ENCODE measurements at regions not wholly inside any gene's neighbourhood (a gene's known extent, or its start where the extent isn't known, plus 50 kb on each side); places are given as distances from the start of the nearest gene placed in this dataset.
"Not testable (repeated sequence)": the region's sequence is repeated elsewhere in the genome, so short reads cannot be mapped to it uniquely, and the experiment has no call there.

- Histone ChIP-seq H3K36me3 (ENCODE audit: control insufficient read depth in 3 of 3, insufficient read depth in 2 of 3, low read depth in 1 of 3, low read length in 3 of 3) (no peaks in the 10 kb centered on the region), H3K9me3 (ENCODE audit: control insufficient read depth in 2 of 2, insufficient read depth in 1 of 2, low read depth in 1 of 2, low read length in 1 of 2) (no peaks in the 10 kb centered on the region), H3K27me3 (ENCODE audit: control insufficient read depth in 3 of 3, insufficient read depth in 3 of 3, low read length in 3 of 3) (no peaks in the 10 kb centered on the region), H3K27ac (ENCODE audit: low read depth in 1 of 3, low read length in 2 of 3) (no peak overlapping the region), H3K4me3 (ENCODE audit: low read depth in 1 of 3, low read length in 3 of 3) (no peak overlapping the region), H3K4me1 (ENCODE audit: control insufficient read depth in 3 of 3, insufficient read depth in 2 of 3, low read depth in 1 of 3, low read length in 2 of 3) (no peaks in the 10 kb centered on the region)
- FAIRE-seq (no peak), DNase-seq (no peak)
These were observed 115.8 kb upstream of the SETBP1 start for GRCh38 chr18:44564922-44565321.

- 91 to 96% (median 95%) methylated on average over 2 of the region's 2 CpGs for WGBS, 3 donors
- Histone ChIP-seq H3K9me3 (ENCODE audit: control insufficient read depth in 2 of 2, insufficient read depth in 1 of 2, low read depth in 1 of 2, low read length in 1 of 2) (no peaks in the 10 kb centered on the region), H3K27me3 (ENCODE audit: control insufficient read depth in 3 of 3, insufficient read depth in 3 of 3, low read length in 3 of 3) (no peaks in the 10 kb centered on the region), H3K4me1 (ENCODE audit: control insufficient read depth in 3 of 3, insufficient read depth in 2 of 3, low read depth in 1 of 3, low read length in 2 of 3) (no peaks in the 10 kb centered on the region), H3K27ac (ENCODE audit: low read depth in 1 of 3, low read length in 2 of 3) (no peak overlapping the region), H3K4me3 (ENCODE audit: low read depth in 1 of 3, low read length in 3 of 3) (no peak overlapping the region), H3K36me3 (ENCODE audit: control insufficient read depth in 3 of 3, insufficient read depth in 2 of 3, low read depth in 1 of 3, low read length in 3 of 3) (no peaks in the 10 kb centered on the region)
- FAIRE-seq (no peak), DNase-seq (no peak)
These were observed 112.3 kb upstream of the SETBP1 start for GRCh38 chr18:44568342-44568741.

- no peaks in the 10 kb centered on the region for H3K36me3 ChIP-seq (ENCODE audit: control insufficient read depth in 3 of 3, insufficient read depth in 2 of 3, low read depth in 1 of 3, low read length in 3 of 3)
- H3K4me3 ChIP-seq (ENCODE audit: low read depth in 1 of 3, low read length in 3 of 3), result no peak overlapping the region
- 80 to 89% (median 80%) methylated on average over 1 of the region's 1 CpG for WGBS, 3 donors
- DNase-seq, result no peak
- H3K4me1 ChIP-seq (ENCODE audit: control insufficient read depth in 3 of 3, insufficient read depth in 2 of 3, low read depth in 1 of 3, low read length in 2 of 3), result no peaks in the 10 kb centered on the region
- no peaks in the 10 kb centered on the region for H3K27me3 ChIP-seq (ENCODE audit: control insufficient read depth in 3 of 3, insufficient read depth in 3 of 3, low read length in 3 of 3)
- H3K27ac ChIP-seq (ENCODE audit: low read depth in 1 of 3, low read length in 2 of 3), result no peak overlapping the region
- FAIRE-seq, result no peak
- no peaks in the 10 kb centered on the region for H3K9me3 ChIP-seq (ENCODE audit: control insufficient read depth in 2 of 2, insufficient read depth in 1 of 2, low read depth in 1 of 2, low read length in 1 of 2)
These were observed 111.7 kb upstream of the SETBP1 start for GRCh38 chr18:44568986-44569385.

GRCh38 chr18:44569391-44570055, 111.2 kb upstream of the SETBP1 start:
- Histone ChIP-seq H3K4me3 (ENCODE audit: low read depth in 1 of 3, low read length in 3 of 3) (no peak overlapping the region), H3K36me3 (ENCODE audit: control insufficient read depth in 3 of 3, insufficient read depth in 2 of 3, low read depth in 1 of 3, low read length in 3 of 3) (no peaks in the 10 kb centered on the region), H3K27me3 (ENCODE audit: control insufficient read depth in 3 of 3, insufficient read depth in 3 of 3, low read length in 3 of 3) (no peaks in the 10 kb centered on the region), H3K9me3 (ENCODE audit: control insufficient read depth in 2 of 2, insufficient read depth in 1 of 2, low read depth in 1 of 2, low read length in 1 of 2) (no peaks in the 10 kb centered on the region), H3K27ac (ENCODE audit: low read depth in 1 of 3, low read length in 2 of 3) (no peak overlapping the region), H3K4me1 (ENCODE audit: control insufficient read depth in 3 of 3, insufficient read depth in 2 of 3, low read depth in 1 of 3, low read length in 2 of 3) (no peaks in the 10 kb centered on the region)
- DNase-seq (no peak), FAIRE-seq (no peak)
- 88 to 97% (median 92%) methylated on average over 1 of the region's 1 CpG for WGBS, 3 donors

GRCh38 chr18:44579028-44579702, 101.5 kb upstream of the SETBP1 start:
- H3K4me1 ChIP-seq (ENCODE audit: control insufficient read depth in 3 of 3, insufficient read depth in 2 of 3, low read depth in 1 of 3, low read length in 2 of 3), result no peaks in the 10 kb centered on the region
- H3K4me3 ChIP-seq (ENCODE audit: low read depth in 1 of 3, low read length in 3 of 3), result no peak overlapping the region
- no peak overlapping the region for H3K27ac ChIP-seq (ENCODE audit: low read depth in 1 of 3, low read length in 2 of 3)
- peaks cover 0 to 6% of the 10 kb centered on the region in 2 donors for H3K9me3 ChIP-seq (ENCODE audit: control insufficient read depth in 2 of 2, insufficient read depth in 1 of 2, low read depth in 1 of 2, low read length in 1 of 2)
- FAIRE-seq (no peak), DNase-seq (peak; percentile 22 to 43)
- no peaks in the 10 kb centered on the region for H3K27me3 ChIP-seq (ENCODE audit: control insufficient read depth in 3 of 3, insufficient read depth in 3 of 3, low read length in 3 of 3)
- 77 to 83% (median 78%) methylated on average over 9 of the region's 9 CpGs for WGBS, 3 donors
- H3K36me3 ChIP-seq (ENCODE audit: control insufficient read depth in 3 of 3, insufficient read depth in 2 of 3, low read depth in 1 of 3, low read length in 3 of 3), result no peaks in the 10 kb centered on the region

GRCh38 chr18:44579745-44580144, 100.9 kb upstream of the SETBP1 start:
- DNase-seq (no peak), FAIRE-seq (no peak)
- H3K4me1 ChIP-seq (ENCODE audit: control insufficient read depth in 3 of 3, insufficient read depth in 2 of 3, low read depth in 1 of 3, low read length in 2 of 3), result no peaks in the 10 kb centered on the region
- no peaks in the 10 kb centered on the region for H3K27me3 ChIP-seq (ENCODE audit: control insufficient read depth in 3 of 3, insufficient read depth in 3 of 3, low read length in 3 of 3)
- no peak overlapping the region for H3K27ac ChIP-seq (ENCODE audit: low read depth in 1 of 3, low read length in 2 of 3)
- peaks cover 0 to 6% of the 10 kb centered on the region in 2 donors for H3K9me3 ChIP-seq (ENCODE audit: control insufficient read depth in 2 of 2, insufficient read depth in 1 of 2, low read depth in 1 of 2, low read length in 1 of 2)
- no peak overlapping the region for H3K4me3 ChIP-seq (ENCODE audit: low read depth in 1 of 3, low read length in 3 of 3)
- no peaks in the 10 kb centered on the region for H3K36me3 ChIP-seq (ENCODE audit: control insufficient read depth in 3 of 3, insufficient read depth in 2 of 3, low read depth in 1 of 3, low read length in 3 of 3)
- WGBS, 3 donors, result 82 to 88% (median 82%) methylated on average over 7 of the region's 7 CpGs

GRCh38 chr18:44580159-44580558, 100.5 kb upstream of the SETBP1 start:
- no peaks in the 10 kb centered on the region for H3K4me1 ChIP-seq (ENCODE audit: control insufficient read depth in 3 of 3, insufficient read depth in 2 of 3, low read depth in 1 of 3, low read length in 2 of 3)
- H3K9me3 ChIP-seq (ENCODE audit: control insufficient read depth in 2 of 2, insufficient read depth in 1 of 2, low read depth in 1 of 2, low read length in 1 of 2), result peaks cover 0 to 6% of the 10 kb centered on the region in 2 donors
- H3K27ac ChIP-seq (ENCODE audit: low read depth in 1 of 3, low read length in 2 of 3), result no peak overlapping the region
- H3K27me3 ChIP-seq (ENCODE audit: control insufficient read depth in 3 of 3, insufficient read depth in 3 of 3, low read length in 3 of 3), result no peaks in the 10 kb centered on the region
- FAIRE-seq, result no peak
- no peak overlapping the region for H3K4me3 ChIP-seq (ENCODE audit: low read depth in 1 of 3, low read length in 3 of 3)
- H3K36me3 ChIP-seq (ENCODE audit: control insufficient read depth in 3 of 3, insufficient read depth in 2 of 3, low read depth in 1 of 3, low read length in 3 of 3), result no peaks in the 10 kb centered on the region
- 62 to 93% (median 64%) methylated on average over 2 of the region's 2 CpGs for WGBS, 3 donors
- no peak for DNase-seq

GRCh38 chr18:44580782-44581181, 99.9 kb upstream of the SETBP1 start:
- WGBS, 3 donors, result 96 to 97% (median 97%) methylated on average over 13 to 28 of the region's 28 CpGs

GRCh38 chr18:44582456-44582855, 98.2 kb upstream of the SETBP1 start:
- Histone ChIP-seq H3K9me3 (ENCODE audit: control insufficient read depth in 2 of 2, insufficient read depth in 1 of 2, low read depth in 1 of 2, low read length in 1 of 2) (no peaks in the 10 kb centered on the region), H3K36me3 (ENCODE audit: control insufficient read depth in 3 of 3, insufficient read depth in 2 of 3, low read depth in 1 of 3, low read length in 3 of 3) (no peaks in the 10 kb centered on the region), H3K27ac (ENCODE audit: low read depth in 1 of 3, low read length in 2 of 3) (no peak overlapping the region), H3K4me1 (ENCODE audit: control insufficient read depth in 3 of 3, insufficient read depth in 2 of 3, low read depth in 1 of 3, low read length in 2 of 3) (no peaks in the 10 kb centered on the region), H3K27me3 (ENCODE audit: control insufficient read depth in 3 of 3, insufficient read depth in 3 of 3, low read length in 3 of 3) (no peaks in the 10 kb centered on the region), H3K4me3 (ENCODE audit: low read depth in 1 of 3, low read length in 3 of 3) (no peak overlapping the region)
- FAIRE-seq (no peak), DNase-seq (no peak)

More at GRCh38 chr18:44580782-44581181, 99.9 kb upstream of the SETBP1 start:
- not testable (repeated sequence) for FAIRE-seq; H3K36me3 ChIP-seq (ENCODE audit: control insufficient read depth in 3 of 3, insufficient read depth in 2 of 3, low read depth in 1 of 3, low read length in 3 of 3); H3K9me3 ChIP-seq (ENCODE audit: control insufficient read depth in 2 of 2, insufficient read depth in 1 of 2, low read depth in 1 of 2, low read length in 1 of 2); DNase-seq; H3K4me3 ChIP-seq (ENCODE audit: low read depth in 1 of 3, low read length in 3 of 3); H3K27ac ChIP-seq (ENCODE audit: low read depth in 1 of 3, low read length in 2 of 3); H3K27me3 ChIP-seq (ENCODE audit: control insufficient read depth in 3 of 3, insufficient read depth in 3 of 3, low read length in 3 of 3); H3K4me1 ChIP-seq (ENCODE audit: control insufficient read depth in 3 of 3, insufficient read depth in 2 of 3, low read depth in 1 of 3, low read length in 2 of 3)
